ENCODE measurements at regions not wholly inside any gene's neighbourhood (a gene's known extent, or its start where the extent isn't known, plus 50 kb on each side); places are given as distances from the start of the nearest gene placed in this dataset.

DNA sequence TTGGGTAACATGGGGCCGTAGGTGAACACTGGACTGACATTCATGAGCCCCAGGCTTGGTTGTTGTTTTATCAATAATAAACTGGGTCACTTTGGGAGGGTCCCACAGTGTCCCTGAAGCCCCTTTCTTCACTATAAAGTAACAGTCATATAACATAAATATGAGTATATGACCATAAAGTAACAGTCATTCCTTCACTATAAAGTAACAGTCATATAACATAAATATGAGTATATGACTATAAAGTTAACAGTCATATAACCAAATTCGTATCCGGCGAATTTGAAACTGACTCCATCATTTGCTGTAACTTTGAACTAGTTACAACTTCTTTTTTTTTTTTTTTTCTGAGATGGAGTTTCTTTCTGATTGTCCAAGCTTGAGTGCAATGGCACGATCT is 210.3 kb downstream of the KATNAL1 start:
- Histone ChIP-seq H3K4me3 (ENCODE audit: low read depth in 1 of 3, low read length in 3 of 3) (no peak overlapping the region), H3K4me1 (ENCODE audit: control insufficient read depth in 4 of 4, insufficient read depth in 4 of 4, low read length in 3 of 4) (no peaks in the 10 kb centered on the region), H3K27ac (ENCODE audit: low read depth in 1 of 2, low read length in 2 of 2) (no peak overlapping the region), H3K9ac (ENCODE audit: low read depth in 1 of 2, low read length in 2 of 2) (no peak overlapping the region), H3K36me3 (ENCODE audit: control insufficient read depth in 4 of 4, insufficient read depth in 3 of 4, low read depth in 1 of 4, low read length in 3 of 4) (no peaks in the 10 kb centered on the region), H3K27me3 (ENCODE audit: control insufficient read depth in 4 of 4, insufficient read depth in 4 of 4, low read length in 3 of 4) (no peaks in the 10 kb centered on the region), H3K9me3 (ENCODE audit: control insufficient read depth in 4 of 4, low read length in 3 of 4) (no peaks in the 10 kb centered on the region)
- no peak for DNase-seq (ENCODE audit: low spot score)
- TF ChIP-seq FOXA1 (IDR thresholded peaks at IDR 0.05) (no peak), HNF4G (IDR thresholded peaks at IDR 0.05) (no peak), NR2F2 (IDR thresholded peaks at IDR 0.05) (no peak), SP1 (IDR thresholded peaks at IDR 0.05) (no peak), MAX (IDR thresholded peaks at IDR 0.05) (no peak), RXRA (IDR thresholded peaks at IDR 0.05) (no peak), JUND (IDR thresholded peaks at IDR 0.05) (no peak), EGR1 (IDR thresholded peaks at IDR 0.05; ENCODE audit: low read depth in 2 of 2) (no peak), GABPA (IDR thresholded peaks at IDR 0.05 in 1 of 2, conservative IDR thresholded peaks at IDR 0.05 in 1 of 2) (no peak), RAD21 (IDR thresholded peaks at IDR 0.05) (no peak), TAF1 (conservative IDR thresholded peaks at IDR 0.05) (no peak), ZBTB33 (IDR thresholded peaks at IDR 0.05) (no peak), YY1 (IDR thresholded peaks at IDR 0.05) (no peak)
- TF ChIP-seq, protein P1, sequence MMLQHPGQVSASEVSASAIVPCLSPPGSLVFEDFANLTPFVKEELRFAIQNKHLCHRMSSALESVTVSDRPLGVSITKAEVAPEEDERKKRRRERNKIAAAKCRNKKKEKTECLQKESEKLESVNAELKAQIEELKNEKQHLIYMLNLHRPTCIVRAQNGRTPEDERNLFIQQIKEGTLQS (IDR thresholded peaks at IDR 0.05) = no peak
- 91% methylated on average over 5 of the region's 5 CpGs for WGBS

DNA sequence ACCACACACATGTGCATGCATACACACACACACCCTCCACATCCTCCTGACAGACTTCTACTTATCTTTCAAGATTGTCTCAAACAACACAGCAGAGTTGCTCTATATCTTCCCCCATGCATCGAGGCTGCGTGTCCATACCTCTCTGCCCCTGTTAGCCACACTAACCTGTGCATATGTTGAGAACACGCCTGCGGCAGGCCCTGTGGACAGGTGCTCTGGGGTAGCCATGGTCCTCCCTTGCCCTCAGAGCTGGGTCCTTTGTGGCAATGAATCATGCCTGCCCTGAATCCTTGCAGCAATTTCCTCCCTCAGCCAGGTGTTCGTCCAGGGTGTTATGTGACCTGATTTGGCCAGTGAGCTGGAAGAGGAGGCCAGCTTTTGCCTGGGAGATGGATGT is 213.3 kb downstream of the KATNAL1 start:
- no peaks in the 10 kb centered on the region for H3K36me3 ChIP-seq (ENCODE audit: control insufficient read depth in 4 of 4, insufficient read depth in 3 of 4, low read depth in 1 of 4, low read length in 3 of 4)
- no peaks in the 10 kb centered on the region for H3K4me1 ChIP-seq (ENCODE audit: control insufficient read depth in 4 of 4, insufficient read depth in 4 of 4, low read length in 3 of 4)
- no peak for DNase-seq (ENCODE audit: low spot score)
- H3K27me3 ChIP-seq (ENCODE audit: control insufficient read depth in 4 of 4, insufficient read depth in 4 of 4, low read length in 3 of 4) = no peaks in the 10 kb centered on the region
- WGBS = 92% methylated on average over 5 of the region's 5 CpGs
- H3K4me3 ChIP-seq (ENCODE audit: low read depth in 1 of 3, low read length in 3 of 3) = no peak overlapping the region
- no peak for TF ChIP-seq YY1 (IDR thresholded peaks at IDR 0.05)
- no peak for TF ChIP-seq RAD21 (IDR thresholded peaks at IDR 0.05)
- no peak for TF ChIP-seq EGR1 (IDR thresholded peaks at IDR 0.05; ENCODE audit: low read depth in 2 of 2)
- no peak for TF ChIP-seq TAF1 (conservative IDR thresholded peaks at IDR 0.05)
- no peak for TF ChIP-seq HNF4A (conservative IDR thresholded peaks at IDR 0.05)
- no peak for TF ChIP-seq HNF4G (IDR thresholded peaks at IDR 0.05)
- no peaks in the 10 kb centered on the region for H3K9me3 ChIP-seq (ENCODE audit: control insufficient read depth in 4 of 4, low read length in 3 of 4)
- no peak overlapping the region for H3K9ac ChIP-seq (ENCODE audit: low read depth in 1 of 2, low read length in 2 of 2)
- no peak overlapping the region for H3K27ac ChIP-seq (ENCODE audit: low read depth in 1 of 2, low read length in 2 of 2)

DNA sequence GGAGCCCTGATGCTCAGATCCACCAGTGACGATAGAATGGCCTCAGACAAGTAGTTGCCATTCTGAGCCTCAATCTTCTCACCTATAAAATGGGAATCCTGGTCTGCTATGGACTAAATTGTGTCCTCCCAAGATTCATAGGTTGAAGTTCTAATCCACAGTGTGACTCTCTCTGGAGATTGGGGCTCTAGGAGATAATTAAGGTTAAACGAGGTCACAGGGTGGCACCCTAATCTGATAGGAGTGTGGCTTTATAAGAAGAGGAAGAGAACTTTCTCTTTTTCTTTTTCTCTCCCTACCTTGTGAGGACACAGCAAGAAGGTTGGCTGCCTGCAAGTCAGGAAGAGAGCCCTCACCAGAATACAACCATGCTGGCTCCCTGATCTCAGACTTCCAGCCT is 214.1 kb downstream of the KATNAL1 start:
- no peak for TF ChIP-seq GABPA (IDR thresholded peaks at IDR 0.05 in 1 of 2, conservative IDR thresholded peaks at IDR 0.05 in 1 of 2)
- TF ChIP-seq TAF1 (conservative IDR thresholded peaks at IDR 0.05) = no peak
- TF ChIP-seq YY1 (IDR thresholded peaks at IDR 0.05) = no peak
- TF ChIP-seq NR2F2 (IDR thresholded peaks at IDR 0.05) = no peak
- TF ChIP-seq SP1 (IDR thresholded peaks at IDR 0.05) = no peak
- no peak for TF ChIP-seq REST (IDR thresholded peaks at IDR 0.05)
- TF ChIP-seq CTCF (IDR thresholded peaks at IDR 0.05; ENCODE audit: low read depth, low read length, missing input control) = no peak
- TF ChIP-seq MAX (IDR thresholded peaks at IDR 0.05) = no peak
- no peak for TF ChIP-seq EGR1 (IDR thresholded peaks at IDR 0.05; ENCODE audit: low read depth in 2 of 2)
- TF ChIP-seq RXRA (IDR thresholded peaks at IDR 0.05) = no peak
- no peak for TF ChIP-seq HNF4G (IDR thresholded peaks at IDR 0.05)
- no peak for TF ChIP-seq ZBTB33 (IDR thresholded peaks at IDR 0.05)
- no peak for TF ChIP-seq FOXA2 (IDR thresholded peaks at IDR 0.05)
- Histone ChIP-seq H3K9me3 (ENCODE audit: control insufficient read depth in 4 of 4, low read length in 3 of 4) (no peaks in the 10 kb centered on the region), H3K4me1 (ENCODE audit: control insufficient read depth in 4 of 4, insufficient read depth in 4 of 4, low read length in 3 of 4) (no peaks in the 10 kb centered on the region), H3K27me3 (ENCODE audit: control insufficient read depth in 4 of 4, insufficient read depth in 4 of 4, low read length in 3 of 4) (no peaks in the 10 kb centered on the region), H3K4me3 (ENCODE audit: low read depth in 1 of 3, low read length in 3 of 3) (no peak overlapping the region), H3K27ac (ENCODE audit: low read depth in 1 of 2, low read length in 2 of 2) (no peak overlapping the region), H3K9ac (ENCODE audit: low read depth in 1 of 2, low read length in 2 of 2) (no peak overlapping the region), H3K36me3 (ENCODE audit: control insufficient read depth in 4 of 4, insufficient read depth in 3 of 4, low read depth in 1 of 4, low read length in 3 of 4) (no peaks in the 10 kb centered on the region)
- 80% methylated on average over 2 of the region's 2 CpGs for WGBS
- DNase-seq (ENCODE audit: low spot score) = no peak

All from liver (tissue), 8 donors.